Upper lobe of right lung (tissue), 1 donor: ENCODE measurements at regions not wholly inside any gene's neighbourhood (a gene's known extent, or its start where the extent isn't known, plus 50 kb on each side); places are given as distances from the start of the nearest gene placed in this dataset.
"Not testable (repeated sequence)": the region's sequence is repeated elsewhere in the genome, so short reads cannot be mapped to it uniquely, and the experiment has no call there.

Experiments used
- ATAC-seq: fragments of 200-7000 bp; cut with Tn5 transposase; one replicate; pipeline ENCODE4 v1.9.1; 2020; ENCODE audit warnings: mild to moderate bottlenecking, moderate library complexity
- DNase-seq: peaks from one replicate; pipeline ENCODE4 v3.0.0-alpha.2; 2020
- H3K27ac ChIP-seq: fragments of 200-600 bp; one replicate; pipeline ENCODE4 v1.8.0; 2022
- H3K27me3 ChIP-seq: fragments of 200-600 bp; one replicate; pipeline ENCODE4 v1.8.0; 2022; ENCODE audit warnings: mild to moderate bottlenecking
- H3K36me3 ChIP-seq: fragments of 200-600 bp; one replicate; pipeline ENCODE4 v1.8.0; 2022
- H3K4me1 ChIP-seq: fragments of 200-600 bp; one replicate; pipeline ENCODE4 v1.8.0; 2022
- H3K4me3 ChIP-seq: fragments of 200-600 bp; one replicate; pipeline ENCODE4 v1.8.0; 2022; ENCODE audit warnings: mild to moderate bottlenecking
- H3K9me3 ChIP-seq: fragments of 200-600 bp; one replicate; pipeline ENCODE4 v1.8.0; 2022
- intact Hi-C: fragments of 100-400 bp; cut with DNase I; formaldehyde crosslinking; loops from one replicate; pipeline ENCODE4 v1.11.0; 2022
- TF ChIP-seq, protein P1 (sequence below): fragments of 200-600 bp; IDR thresholded peaks from one replicate; pipeline ENCODE4 v1.8.0; 2022; ENCODE audit warnings: antibody characterized with exemption
- donor health status: DM: no; HTN: yes; CAD: no; lungs with severe emphysema.

DNA sequence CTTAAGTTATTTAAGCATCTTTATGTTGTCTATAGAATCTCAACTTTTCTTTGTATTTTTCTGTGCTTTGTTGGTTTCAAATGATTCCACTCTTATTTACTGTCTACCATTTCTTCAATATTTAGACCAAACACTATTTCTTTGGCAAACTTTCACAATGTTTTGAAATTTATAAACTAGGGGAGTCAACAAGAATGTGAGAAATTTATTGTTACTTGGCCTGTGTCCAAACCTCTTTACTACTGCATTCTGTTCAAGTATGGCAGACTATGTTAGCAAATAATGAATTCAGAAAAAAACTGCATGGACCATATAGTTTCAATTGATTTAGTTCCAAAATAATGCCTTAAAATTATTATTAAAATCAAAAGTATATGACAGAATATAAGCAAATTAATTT, 470.2 kb downstream of the FBXO15 start:
- Histone ChIP-seq H3K9me3 (no peaks in the 10 kb centered on the region), H3K27me3 (no peaks in the 10 kb centered on the region), H3K4me3 (no peak overlapping the region), H3K4me1 (no peaks in the 10 kb centered on the region), H3K36me3 (no peaks in the 10 kb centered on the region), H3K27ac (no peak overlapping the region)
- DNase-seq (no peak), ATAC-seq (no peak)
- intact Hi-C loops: no loop called here
- TF ChIP-seq, protein P1, sequence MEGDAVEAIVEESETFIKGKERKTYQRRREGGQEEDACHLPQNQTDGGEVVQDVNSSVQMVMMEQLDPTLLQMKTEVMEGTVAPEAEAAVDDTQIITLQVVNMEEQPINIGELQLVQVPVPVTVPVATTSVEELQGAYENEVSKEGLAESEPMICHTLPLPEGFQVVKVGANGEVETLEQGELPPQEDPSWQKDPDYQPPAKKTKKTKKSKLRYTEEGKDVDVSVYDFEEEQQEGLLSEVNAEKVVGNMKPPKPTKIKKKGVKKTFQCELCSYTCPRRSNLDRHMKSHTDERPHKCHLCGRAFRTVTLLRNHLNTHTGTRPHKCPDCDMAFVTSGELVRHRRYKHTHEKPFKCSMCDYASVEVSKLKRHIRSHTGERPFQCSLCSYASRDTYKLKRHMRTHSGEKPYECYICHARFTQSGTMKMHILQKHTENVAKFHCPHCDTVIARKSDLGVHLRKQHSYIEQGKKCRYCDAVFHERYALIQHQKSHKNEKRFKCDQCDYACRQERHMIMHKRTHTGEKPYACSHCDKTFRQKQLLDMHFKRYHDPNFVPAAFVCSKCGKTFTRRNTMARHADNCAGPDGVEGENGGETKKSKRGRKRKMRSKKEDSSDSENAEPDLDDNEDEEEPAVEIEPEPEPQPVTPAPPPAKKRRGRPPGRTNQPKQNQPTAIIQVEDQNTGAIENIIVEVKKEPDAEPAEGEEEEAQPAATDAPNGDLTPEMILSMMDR: no peak

DNA sequence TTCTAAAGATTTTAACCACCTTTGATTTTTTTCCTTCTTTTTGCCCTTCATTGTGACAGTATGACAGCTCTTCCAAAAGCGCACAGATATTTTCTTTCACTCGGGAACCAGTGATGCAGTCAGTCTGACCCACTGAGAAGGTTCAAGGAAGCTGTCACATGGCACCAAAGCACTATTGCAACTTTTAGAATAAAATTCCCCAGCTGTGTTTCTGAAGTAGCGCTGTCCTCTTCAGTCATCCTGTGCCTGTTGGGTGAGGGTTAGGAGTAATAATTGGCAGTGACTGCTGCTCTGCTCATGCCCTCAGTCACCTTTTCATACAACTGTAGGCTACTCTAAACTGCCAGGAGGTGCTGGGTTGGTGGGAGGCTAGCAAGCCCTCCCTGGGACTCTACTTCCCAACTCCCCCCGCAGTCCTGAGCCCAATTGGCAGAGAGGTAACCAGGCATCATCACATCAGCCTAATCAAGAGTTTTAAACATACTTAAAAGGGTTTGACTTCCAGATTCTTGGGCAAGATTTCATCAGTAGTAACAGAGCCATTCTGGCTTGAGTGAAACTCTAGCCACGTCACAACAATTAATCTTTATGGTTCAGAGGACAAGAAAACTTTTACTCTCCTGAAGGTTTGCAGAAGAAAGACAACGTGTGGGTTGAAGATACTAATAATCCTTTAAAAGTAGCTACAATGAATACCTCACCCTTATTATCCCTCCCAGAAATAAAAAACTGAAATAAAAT, 473.3 kb downstream of the FBXO15 start:
- Histone ChIP-seq H3K27me3 (no peaks in the 10 kb centered on the region), H3K4me1 (no peaks in the 10 kb centered on the region), H3K36me3 (no peaks in the 10 kb centered on the region), H3K27ac (no peak overlapping the region), H3K4me3 (no peak overlapping the region), H3K9me3 (no peaks in the 10 kb centered on the region)
- TF ChIP-seq, protein P1: no peak
- DNase-seq: no peak
- intact Hi-C loops: no loop called here
- no peak for ATAC-seq

DNA sequence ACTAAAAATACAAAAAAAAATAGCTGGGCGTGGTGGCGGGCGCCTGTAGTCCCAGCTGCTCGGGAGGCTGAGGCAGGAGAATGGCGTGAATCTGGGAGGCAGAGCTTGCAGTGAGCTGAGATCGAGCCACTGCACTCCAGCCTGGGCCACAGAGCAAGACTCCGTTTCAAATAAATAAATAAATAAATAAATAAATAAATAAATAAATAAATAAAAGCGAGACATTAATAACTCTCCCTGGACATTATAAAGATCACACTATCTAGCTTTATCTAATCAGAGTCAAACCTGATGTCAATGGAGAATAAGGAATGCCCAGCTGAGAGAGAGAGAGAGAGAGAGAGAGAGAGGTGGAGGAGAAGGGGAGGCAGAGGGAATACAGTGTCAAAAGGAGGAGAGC, 476.2 kb downstream of the FBXO15 start:
- intact Hi-C loops, ATAC-seq, H3K9me3 ChIP-seq, H3K4me3 ChIP-seq, H3K4me1 ChIP-seq, H3K27ac ChIP-seq, H3K36me3 ChIP-seq, H3K27me3 ChIP-seq, DNase-seq: not testable (repeated sequence)

DNA sequence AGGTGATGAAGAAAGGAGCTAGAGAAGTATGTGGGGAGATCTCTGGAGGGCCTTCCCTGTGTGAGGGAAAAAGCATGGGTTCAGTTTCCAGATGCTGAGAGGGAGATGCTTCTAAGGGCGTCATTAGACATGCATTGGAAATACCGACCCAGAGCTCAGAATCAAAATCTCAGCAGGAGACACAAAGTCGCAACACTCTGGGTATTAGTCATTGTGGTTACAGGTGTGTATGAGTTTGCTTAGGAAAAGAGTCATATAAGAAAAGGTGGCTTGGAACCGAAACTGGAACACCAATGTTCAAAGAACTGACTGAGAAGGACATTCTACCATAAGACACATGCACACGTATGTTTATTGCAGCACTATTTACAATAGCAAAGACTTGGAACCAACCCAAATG, 477.1 kb downstream of the FBXO15 start:
- Histone ChIP-seq H3K4me1 (no peaks in the 10 kb centered on the region), H3K27me3 (no peaks in the 10 kb centered on the region), H3K36me3 (no peaks in the 10 kb centered on the region), H3K27ac (no peak overlapping the region), H3K4me3 (no peak overlapping the region), H3K9me3 (no peaks in the 10 kb centered on the region)
- intact Hi-C loops: no loop called here
- DNase-seq (no peak), ATAC-seq (no peak)
- TF ChIP-seq, protein P1: no peak

DNA sequence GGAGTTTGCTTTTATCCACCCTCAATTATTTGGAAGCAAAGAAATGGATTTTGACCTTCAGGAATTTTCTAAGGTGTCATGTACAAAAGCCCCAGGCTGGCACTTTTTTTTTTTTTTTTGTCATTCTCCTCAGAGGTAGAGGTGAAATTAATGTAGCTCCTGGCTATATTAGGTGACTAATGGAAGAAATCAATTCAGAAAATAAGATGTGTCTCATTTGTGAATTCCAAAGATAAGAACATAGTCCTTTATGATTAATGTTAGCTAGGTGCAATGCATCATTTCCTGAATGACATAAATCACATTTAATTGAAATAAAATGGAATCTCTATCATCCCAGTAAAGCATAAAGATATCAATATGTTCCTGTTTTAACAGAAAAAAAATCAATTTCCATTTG, 477.6 kb downstream of the FBXO15 start:
- no peak for DNase-seq
- no peak for ATAC-seq
- Histone ChIP-seq H3K4me1 (no peaks in the 10 kb centered on the region), H3K27ac (no peak overlapping the region), H3K9me3 (no peaks in the 10 kb centered on the region), H3K36me3 (no peaks in the 10 kb centered on the region), H3K27me3 (no peaks in the 10 kb centered on the region), H3K4me3 (no peak overlapping the region)
- intact Hi-C loops: no loop called here
- TF ChIP-seq, protein P1: no peak

DNA sequence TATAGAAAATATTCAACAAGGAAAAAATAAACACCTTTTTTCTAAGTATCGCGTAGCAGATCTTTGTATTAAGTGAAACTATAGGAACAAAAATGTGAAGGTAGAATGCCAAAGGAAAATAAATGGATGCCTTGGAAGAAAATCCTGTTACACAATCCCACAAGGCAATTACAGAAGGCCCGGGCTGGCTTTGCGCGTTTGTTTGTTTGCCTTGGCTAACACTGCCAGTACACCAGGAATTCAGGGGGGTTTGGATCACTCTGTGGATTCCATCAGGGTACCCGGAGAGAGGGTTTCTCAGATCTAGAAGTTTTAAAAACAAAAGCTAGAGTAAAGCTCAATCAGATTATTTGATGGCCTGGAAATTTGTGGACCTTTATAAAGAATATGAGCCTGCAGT, 478.3 kb downstream of the FBXO15 start:
- DNase-seq (no peak), ATAC-seq (no peak)
- H3K27ac ChIP-seq: no peak overlapping the region
- no peaks in the 10 kb centered on the region for H3K4me1 ChIP-seq
- H3K36me3 ChIP-seq: no peaks in the 10 kb centered on the region
- no peaks in the 10 kb centered on the region for H3K9me3 ChIP-seq
- no peaks in the 10 kb centered on the region for H3K27me3 ChIP-seq
- TF ChIP-seq, protein P1: no peak
- intact Hi-C loops: no loop called here
- no peak overlapping the region for H3K4me3 ChIP-seq
